ENCODE measurements at regions not wholly inside any gene's neighbourhood (a gene's known extent, or its start where the extent isn't known, plus 50 kb on each side); places are given as distances from the start of the nearest gene placed in this dataset.

DNA sequence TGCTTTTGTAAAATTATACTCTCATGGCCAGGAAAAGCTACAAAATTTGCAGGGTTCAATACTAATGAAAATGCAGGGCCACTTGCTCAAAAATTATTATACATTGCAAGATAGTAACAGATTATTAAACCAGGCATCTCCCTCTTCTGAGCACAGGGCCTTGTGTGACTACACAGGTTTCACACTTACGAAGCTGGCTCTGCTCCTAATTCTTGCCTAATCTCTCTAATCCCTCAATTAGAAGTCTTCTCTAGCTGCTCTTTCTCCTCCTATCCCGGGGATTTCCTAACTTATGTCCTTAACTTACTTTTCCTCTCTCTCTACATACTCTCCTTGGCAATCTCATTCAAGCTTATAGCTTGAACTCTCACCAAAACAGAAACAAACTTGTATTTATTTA lies 168.3 kb downstream of the AREG start:
- TF ChIP-seq, protein P1, sequence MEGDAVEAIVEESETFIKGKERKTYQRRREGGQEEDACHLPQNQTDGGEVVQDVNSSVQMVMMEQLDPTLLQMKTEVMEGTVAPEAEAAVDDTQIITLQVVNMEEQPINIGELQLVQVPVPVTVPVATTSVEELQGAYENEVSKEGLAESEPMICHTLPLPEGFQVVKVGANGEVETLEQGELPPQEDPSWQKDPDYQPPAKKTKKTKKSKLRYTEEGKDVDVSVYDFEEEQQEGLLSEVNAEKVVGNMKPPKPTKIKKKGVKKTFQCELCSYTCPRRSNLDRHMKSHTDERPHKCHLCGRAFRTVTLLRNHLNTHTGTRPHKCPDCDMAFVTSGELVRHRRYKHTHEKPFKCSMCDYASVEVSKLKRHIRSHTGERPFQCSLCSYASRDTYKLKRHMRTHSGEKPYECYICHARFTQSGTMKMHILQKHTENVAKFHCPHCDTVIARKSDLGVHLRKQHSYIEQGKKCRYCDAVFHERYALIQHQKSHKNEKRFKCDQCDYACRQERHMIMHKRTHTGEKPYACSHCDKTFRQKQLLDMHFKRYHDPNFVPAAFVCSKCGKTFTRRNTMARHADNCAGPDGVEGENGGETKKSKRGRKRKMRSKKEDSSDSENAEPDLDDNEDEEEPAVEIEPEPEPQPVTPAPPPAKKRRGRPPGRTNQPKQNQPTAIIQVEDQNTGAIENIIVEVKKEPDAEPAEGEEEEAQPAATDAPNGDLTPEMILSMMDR (IDR thresholded peaks at IDR 0.05), result no peak
- no peak for TF ChIP-seq POLR2AphosphoS5 (IDR thresholded peaks at IDR 0.05; ENCODE audit: insufficient read depth in 1 of 2, low read depth in 1 of 2)
